ENCODE measurements at regions not wholly inside any gene's neighbourhood (a gene's known extent, or its start where the extent isn't known, plus 50 kb on each side); places are given as distances from the start of the nearest gene placed in this dataset.
"Not testable (repeated sequence)": the region's sequence is repeated elsewhere in the genome, so short reads cannot be mapped to it uniquely, and the experiment has no call there.

DNA sequence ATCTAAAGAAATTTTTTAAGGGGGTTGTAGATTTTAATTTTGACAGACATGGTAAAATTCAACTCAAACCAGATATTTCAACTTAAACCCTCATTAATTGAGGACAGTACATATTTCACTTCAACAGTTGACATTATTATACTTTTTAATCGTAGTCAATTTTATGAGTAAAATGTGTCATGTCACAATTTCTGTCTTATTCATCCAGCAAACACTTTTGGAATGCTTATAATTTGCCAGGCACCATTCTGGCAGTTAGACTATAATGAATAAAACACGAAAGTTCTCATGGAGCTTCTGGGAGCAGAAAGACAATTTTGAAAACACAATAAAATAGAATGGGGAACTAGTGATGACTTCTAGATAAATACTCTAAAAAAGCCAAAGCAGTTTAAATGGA is 1094.8 kb downstream of the SUCLG1 start:
- DNase-seq, result no peak

DNA sequence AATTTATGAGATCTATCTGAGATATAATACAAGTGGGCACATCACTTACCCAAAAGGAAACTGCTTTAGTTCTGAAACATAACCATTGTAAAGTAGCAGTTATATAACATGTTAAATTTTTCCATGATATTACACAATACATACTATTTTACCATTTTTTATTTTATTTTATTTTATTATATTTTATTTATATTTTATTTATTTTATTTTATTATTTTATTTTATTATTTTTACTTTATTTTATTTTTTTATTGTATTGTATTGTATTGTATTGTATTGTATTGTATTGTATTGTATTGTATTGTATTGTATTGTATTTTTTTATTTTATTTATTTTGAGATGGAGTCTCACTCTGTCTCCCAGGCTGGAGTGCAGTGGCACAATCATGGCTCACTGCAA is 1095.9 kb downstream of the SUCLG1 start:
- DNase-seq, result not testable (repeated sequence)

DNA sequence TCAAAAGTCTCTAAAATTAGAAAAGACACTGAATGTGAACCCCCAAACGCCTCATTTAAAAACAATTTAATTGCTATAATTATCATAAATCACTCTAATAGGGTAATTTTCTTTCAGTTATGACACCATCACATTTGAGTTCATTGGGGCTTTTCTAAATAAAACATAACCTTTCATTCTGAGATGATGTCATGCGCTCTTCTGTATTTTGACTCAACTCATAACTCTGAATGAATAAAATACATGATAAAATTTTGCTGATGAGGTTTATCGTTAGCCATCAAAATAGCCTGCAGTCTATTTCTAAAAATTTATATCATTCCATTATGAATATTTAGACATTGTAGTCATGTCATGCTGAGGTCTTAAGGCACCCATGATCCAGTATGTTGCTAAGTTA is 1099.7 kb downstream of the SUCLG1 start:
- no peak for DNase-seq

DNA sequence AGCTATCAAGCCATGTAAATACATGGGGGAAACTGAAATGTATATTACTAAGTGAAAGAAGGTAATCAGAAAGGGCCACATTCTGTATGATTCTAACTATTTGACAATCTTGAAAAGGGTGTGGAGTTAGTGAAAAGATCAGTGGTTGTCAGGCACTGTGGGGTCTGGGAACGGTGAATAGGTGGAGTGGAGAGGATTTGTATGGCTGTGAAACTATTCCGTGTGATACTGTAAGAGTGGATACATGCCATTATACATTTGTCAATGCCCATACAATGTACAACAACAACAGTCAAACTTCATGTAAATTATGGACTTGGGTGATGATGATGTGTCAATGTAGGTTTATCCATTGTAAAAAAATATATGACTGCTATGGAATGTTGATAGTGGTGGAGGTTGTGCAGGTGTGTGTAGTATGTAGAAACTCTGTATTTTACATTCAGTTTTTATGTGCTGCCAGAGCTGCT is 1116.2 kb downstream of the SUCLG1 start:
- no peak for DNase-seq

DNA sequence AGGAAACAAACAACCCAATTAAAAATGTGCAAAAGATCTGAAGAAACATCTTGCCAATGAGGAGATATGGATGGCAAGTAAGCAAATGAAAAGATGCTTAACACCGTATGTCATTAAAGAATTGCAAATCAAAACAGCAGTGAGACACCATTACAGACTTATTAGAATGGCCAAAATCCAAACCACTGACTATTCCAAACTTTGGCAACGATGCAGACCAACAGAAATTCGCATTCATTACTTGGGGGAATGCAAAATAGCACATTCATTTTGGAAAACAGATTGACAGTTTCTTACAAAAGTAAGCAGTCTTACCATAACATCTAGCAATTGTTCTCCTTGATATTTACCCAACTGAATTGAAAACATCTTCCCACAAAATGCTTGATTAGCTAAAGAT is 1118.7 kb downstream of the SUCLG1 start:
- no peak for DNase-seq

DNA sequence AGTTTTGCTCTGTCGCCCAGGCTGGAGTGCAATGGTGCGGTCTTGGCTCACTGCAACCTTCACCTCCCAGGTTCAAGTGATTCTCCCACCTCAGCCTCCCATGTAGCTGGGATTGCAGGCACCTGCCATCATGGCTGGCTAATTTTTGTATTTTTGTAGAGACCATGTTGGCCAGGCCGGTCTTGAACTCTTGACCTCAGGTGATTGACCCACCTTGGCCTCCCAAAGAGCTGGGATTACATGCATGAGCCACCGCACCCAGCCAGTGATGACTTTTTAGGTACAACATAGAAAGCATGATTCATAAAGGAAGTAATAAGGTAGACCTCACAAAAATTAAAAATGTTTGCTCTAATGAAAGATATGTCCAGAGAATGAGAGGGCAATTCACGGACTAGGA is 1119.1 kb downstream of the SUCLG1 start:
- not testable (repeated sequence) for DNase-seq

DNA sequence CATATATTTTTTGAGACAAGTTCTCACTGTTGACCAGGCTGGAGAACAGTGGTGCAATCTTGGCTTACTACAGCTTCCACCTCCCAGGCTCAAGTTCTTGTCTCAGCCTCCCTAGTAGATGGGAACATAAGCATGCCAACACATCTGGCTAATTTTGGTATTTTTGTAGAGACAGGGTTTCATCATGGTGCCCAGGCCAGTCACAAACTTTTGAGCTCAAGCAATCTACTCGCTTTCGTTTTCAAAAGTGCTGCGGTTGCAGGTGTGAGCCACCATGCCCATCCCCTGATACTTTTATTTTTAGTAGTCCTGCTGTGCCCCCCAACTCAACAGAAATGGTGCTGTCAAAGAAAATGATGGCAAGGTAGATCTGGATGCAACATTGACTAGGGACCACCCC is 1127.3 kb downstream of the SUCLG1 start:
- DNase-seq, result no peak

DNA sequence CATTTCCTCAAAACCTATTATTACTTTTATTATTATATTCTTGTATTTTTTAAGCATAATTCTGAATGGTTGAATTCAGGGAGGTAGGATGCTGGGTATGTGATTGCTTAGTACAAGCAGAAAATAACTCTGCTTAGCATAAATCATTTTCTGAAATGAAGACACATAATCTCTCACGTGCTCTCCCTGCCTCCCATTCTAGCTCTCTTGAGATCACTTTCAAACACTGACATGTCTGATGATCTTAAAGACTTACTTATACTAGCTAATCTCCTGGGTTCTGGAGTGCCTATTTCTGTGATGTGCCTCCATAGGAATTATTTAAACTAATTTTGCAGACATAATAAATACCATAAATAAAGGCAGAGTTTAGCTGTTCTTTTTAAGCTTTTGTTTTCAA is 1136.0 kb downstream of the SUCLG1 start:
- DNase-seq, result no peak

DNA sequence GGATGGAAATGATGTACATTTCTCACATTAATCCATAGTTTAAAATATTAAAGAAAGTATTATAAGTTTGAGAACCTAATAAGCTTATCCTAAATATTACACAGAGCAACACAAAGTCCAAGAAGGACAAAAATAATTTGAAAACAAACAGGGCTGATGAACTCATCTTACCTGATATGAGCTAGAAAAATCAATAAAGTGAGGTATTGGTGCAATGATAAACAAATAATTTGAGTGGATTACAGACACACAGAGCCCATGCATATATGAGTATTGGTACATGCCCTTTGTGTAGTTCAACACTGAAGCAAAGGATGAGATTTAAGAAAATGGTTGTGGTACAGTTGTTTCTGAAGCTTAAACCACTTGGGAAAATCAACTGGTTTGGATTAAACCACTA is 1139.0 kb downstream of the SUCLG1 start:
- DNase-seq, result no peak

DNA sequence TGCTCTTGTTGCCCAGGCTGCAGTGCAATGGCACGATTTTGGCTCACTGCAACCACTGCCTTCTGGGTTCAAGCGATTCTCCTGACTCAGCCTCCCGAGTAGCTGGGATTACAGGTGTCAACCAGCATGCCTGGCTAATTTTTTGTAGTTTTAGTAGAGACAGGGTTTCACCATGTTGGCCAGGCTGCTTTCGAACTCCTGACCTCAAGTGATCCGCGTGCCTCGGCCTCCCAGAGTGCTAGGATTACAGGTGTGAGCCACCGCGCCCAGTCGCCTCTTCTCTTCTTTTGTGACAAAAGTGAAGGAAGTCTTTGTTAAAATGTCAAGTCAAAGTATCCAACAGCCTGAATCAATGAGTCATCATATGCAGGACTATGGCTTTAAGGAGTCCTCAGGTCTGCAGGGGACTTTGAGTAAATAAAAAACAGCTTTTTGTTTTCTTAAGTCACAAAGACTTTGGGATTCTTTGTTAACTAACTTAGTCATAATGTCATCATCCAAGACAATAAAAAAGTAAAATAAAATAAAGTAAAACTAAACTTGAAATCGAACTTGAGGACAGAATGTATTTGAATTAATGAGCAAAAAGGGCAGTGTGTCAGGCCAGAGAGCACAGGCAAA is 1153.2 kb downstream of the SUCLG1 start:
- DNase-seq, result no peak

DNA sequence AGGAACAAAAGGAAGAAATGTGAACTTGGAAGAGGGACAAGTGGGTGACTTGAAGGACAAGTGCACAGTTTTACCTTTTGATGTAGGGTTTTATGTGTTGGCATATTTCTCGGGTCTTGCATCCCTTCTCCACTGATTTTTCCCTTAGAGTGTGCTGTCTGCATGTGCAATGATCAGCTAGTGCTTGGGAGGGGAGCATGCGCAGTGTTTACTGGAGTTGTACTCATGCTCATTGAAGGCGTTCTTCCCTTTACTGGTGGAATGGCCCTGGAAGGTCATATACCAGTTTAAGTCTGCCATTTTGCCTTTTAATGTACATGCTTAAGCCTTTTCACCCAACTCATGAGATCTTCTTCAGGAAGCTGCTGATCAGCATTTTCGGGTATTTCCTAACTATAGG is 1168.0 kb downstream of the SUCLG1 start:
- no peak for DNase-seq

DNA sequence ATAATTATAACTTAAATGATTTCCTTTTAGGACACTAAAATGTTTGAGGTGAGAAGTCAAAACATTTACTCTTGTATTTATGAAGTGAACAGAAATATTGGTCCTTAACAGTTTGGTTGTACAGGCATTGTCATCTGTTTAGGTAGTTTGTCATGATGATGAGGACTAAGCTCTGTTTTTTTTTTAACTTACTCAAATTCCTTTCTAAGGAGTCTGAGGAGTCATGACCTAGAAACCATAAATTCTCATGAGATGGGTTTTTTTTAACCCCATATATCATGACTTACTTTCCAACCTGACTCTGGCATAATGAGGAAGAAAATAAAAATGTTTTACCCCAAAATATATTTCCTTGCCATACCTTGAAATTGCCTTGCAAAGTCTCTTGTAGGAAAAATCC is 1176.2 kb downstream of the SUCLG1 start:
- DNase-seq, result no peak

DNA sequence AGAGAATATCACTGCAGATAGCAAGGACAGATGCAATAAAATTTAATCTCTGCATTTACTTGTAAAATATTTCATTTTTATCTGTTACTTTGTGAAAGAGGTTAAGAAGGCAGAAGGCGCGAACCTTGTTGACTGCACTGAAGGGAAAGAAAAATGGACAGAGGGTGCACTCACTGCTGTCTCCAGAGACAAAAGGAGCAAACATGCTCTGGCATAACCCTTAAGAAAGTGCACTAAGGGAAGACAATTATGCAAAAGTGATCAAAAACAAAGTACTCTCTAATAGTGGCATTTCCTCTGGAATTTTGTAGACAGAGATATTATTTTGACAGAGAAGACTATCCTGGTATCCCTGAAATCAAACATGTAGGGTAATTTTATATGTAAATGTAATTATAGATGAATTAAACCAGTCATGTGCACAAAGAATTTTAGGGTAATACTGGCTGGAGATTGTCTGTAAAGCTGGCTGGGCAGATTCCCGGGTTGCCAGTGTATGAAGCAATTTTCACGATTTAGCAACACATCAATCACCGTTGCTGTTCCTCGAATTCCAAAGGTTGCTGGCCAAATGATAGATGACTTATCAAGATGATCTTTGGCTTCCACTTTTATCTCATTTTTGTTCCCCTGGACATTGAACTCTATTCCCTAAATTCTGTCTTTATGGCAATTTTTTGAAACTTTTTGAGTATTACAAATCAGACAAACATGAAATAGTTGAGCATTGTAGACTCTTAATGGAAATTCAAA is 1176.9 kb downstream of the SUCLG1 start:
- DNase-seq, result no peak

DNA sequence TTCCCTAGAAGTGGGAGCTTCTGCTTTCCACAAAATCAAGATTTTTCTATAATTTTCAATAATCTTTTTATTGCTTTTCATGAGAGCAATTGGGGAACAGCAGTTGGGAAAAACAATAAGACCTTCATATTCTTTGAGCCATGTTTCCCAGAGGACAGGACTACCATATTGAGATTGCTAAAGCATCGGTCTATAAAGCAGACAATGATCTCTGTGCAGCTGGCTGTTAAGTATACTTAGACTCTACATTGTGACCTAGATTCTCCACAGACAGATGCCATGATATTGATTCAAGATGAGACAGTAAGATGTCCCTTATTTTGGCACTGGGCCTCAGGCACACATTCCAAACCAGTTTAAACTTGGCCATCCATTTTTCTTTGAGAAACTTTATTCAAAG is 1178.7 kb downstream of the SUCLG1 start:
- no peak for DNase-seq

DNA sequence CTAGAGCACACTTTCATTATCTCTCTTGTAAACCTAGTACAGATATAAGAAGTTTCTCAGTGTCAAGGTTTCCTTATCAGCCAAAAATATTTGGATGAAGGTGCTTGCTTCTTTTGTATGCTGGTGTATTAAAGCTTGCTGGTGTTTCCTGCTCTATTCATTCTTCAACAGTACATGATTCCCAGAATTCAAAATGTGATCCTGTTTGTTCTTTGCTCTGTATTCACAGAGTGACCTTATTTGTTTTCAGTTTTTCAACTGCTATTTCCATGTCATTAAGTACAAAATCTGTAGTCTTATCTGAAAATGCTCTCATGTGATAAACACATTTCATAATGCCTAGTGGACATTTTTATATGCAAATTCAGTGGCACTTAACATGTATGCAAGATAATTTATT is 1185.8 kb downstream of the SUCLG1 start:
- DNase-seq, result no peak

DNA sequence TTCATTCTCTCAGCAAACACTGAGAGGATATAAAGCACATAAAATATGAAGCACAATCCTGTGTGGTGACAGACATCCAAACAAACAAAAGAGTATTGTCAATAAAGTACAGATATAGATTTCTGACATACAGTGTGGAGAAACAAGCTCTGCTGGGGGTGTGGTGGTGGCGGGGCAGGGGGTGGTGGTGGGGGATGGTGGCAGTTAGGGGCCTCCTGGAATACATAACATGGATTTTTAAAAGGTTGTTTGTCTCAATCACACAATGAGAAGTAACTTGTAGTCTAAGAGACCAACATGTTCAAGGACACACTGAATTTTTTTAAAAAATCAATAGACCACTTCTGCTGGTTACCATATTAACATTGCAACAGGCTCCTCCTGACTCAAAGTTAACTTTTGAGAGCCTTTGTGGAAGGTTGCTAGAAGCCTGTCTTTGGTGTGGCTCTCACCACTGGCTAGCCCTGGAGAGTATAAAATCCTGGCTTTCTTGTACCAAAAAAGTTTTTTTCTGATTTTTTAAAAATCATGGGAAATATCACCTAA is 1197.4 kb downstream of the SUCLG1 start:
- DNase-seq, result no peak

DNA sequence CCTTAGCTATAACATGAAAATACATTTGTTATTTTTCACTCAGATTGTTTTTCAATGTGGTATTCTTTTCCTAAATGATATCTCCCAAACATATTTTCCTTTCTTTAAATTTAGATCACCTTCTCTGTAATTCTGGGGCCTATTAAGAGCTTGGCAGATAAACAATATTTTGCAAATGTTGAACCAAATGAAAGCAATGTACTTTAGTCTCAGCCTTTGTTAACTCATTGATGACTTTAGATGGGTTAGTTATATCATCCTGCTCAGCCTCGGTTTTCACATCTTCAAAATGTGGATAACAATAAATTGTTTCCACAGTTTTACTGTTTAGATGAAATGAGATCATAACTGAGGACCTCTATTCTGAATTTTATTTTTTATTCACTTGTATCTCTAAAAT is 1205.2 kb downstream of the SUCLG1 start:
- no peak for DNase-seq

DNA sequence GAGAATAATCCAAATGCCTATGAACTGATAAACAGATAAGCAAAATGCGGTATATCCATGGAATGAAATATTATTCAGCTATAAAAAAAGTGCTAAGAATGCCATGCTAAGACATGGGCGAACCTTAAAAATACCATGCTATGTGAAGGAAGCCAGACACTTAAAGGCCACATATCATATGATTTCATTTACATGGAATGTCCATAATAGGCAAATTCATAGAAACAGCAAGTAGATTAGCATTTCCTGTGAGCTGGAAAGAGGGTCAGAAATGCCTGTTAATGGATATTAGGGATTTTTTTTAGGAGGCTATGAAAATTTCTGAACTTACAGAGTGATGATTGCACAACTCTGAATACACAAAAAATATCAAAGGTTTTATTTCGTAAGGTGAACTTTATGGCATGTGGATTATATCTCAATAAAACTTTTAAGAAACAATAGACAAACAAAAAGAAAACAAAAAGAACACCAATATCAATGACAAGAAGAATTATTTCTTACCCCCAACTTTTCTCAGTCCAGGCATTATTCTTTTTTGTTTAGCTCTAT is 1207.7 kb downstream of the SUCLG1 start:
- no peak for DNase-seq

DNA sequence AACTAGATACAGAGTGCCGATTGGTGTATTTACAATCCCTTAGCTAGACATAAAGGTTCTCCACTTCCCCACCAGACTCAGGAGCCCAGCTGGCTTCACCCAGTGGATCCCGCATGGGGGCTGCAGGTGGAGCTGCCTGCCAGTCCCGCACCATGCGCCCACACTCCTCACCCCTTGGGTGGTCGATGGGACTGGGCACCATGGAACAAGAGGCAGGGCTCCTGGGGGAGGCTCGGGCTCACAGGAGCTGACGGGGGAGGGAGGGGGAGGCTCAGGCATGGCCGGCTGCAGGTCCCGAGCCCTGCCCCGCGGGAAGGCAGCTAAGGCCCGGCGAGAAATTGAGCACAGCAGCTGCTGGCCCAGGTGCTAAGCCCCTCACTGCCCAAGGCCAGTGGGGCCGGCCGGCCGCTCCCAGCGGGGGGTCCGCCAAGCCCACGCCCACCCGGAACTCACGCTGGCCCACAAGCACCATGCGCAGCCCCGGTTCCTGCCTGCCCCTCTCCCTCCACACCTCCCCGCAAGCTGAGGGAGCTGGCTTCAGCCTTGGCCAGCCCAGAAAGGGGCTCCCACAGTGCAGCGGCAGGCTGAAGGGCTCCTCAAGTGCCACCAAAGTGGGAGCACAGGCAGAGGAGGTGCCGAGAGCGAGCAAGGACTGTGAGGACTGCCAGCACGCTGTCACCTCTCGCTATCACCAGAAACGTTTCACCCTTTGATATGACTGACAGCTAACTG is 1213.1 kb downstream of the SUCLG1 start:
- DNase-seq, result not testable (repeated sequence)

DNA sequence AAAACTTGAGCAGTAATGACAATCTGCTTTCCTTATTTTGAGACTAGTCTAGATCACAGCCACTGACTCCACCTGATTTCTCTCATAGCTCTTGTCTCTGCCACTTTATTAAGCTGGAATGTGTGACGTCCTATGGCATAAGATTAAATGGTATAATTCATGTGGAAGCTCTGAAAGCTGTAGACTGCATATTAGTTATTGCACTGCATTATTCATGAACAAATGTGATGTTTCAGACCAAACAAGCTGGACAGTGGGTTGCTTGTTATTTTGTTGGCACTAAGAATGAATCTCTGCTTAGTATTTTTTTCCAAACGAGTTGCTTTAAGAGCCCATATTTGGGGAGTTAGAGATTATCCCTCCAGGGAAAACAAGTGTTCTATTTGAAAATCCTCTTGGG is 1218.5 kb downstream of the SUCLG1 start:
- no peak for DNase-seq

DNA sequence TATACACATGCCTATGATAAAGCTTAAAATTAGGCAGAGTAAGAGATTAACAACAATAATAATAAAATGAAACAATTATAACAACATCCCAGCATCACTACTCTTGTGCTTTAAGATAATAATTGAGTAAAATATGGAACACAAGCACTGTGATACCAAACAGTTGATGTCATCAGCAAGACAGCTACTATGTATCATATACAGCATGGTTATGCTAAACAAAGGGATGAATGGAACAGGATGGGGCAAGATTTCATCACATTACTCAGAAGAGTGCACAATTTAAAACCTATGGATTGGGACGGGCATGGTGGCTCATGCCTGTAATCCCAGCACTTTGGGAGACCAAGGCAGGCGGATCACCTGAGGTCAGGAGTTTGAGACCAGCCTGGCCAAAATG is 1221.0 kb downstream of the SUCLG1 start:
- no peak for DNase-seq

DNA sequence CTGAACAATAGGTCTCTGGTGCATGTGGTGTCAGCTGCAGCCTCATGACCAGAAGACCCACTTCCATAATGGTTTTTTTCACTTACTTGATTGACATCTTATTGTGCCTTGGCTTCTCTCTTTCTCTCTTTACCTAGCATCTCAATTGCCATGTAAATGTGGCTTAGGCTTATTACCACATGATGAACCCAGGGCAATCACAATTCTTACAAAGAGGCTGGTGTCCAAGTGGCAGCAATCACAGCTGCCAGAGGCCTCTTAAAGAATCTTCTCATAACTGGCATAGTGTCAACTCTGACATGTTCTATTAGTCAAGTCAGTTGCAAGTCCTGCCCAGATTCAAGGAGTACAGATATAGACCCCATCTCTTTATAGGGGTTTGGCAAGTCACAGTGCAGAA is 1224.8 kb downstream of the SUCLG1 start:
- no peak for DNase-seq

DNA sequence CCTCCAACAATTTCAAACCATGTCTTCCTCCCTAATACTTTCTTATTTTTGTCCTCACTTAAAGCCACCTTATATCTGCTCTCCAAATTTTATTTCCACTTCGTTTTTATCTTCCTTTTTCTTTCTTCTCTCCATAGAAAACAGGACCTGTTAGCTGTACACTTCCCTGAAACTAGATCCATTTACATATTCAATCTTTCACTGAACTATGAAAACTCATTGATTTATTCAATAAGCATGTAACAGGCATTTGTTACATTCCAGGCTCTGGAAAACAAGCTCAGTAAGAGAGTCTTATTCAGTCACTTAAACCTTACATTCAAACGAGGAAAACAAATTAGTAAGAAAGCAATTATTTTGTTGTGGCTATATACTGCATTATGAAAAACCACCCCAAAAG is 1225.3 kb downstream of the SUCLG1 start:
- DNase-seq, result no peak

DNA sequence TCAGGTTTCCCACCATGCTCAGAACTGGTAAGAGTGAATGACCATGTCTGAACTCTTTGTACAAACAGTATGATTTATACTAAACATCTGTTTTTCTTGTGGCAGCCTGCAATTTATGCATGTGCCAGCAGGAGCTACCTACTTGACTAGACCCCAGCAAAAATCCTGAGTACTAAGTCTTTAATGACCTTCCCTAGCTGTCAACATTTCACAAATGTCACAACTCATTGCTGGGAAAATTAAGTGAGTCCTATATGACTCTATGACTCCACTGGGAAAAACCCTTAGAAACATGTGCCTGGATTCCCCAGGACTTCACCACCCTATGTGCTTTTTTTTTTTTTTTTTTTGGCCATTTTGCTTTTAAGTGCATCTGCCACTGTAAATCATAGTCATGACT is 1225.8 kb downstream of the SUCLG1 start:
- no peak for DNase-seq
